Right lobe of liver (tissue), 4 donors: ENCODE measurements at regions not wholly inside any gene's neighbourhood (a gene's known extent, or its start where the extent isn't known, plus 50 kb on each side); places are given as distances from the start of the nearest gene placed in this dataset.

ENCODE experiments used
- CTCF ChIP-seq, 4 donors: fragments of 200-600 bp in 3 of 4; fragments of 450-650 bp in 1 of 4; IDR thresholded peaks; one replicate each; pipeline versions ENCODE4 v1.5.1 to v1.8.0; 2016 to 2022; ENCODE audit warnings: antibody characterized with exemption in 4 of 4, mild to moderate bottlenecking in 2 of 4
- POLR2A ChIP-seq: fragments of 450-650 bp; IDR thresholded peaks from one replicate; pipeline ENCODE4 v1.6.1; 2017; ENCODE audit warnings: antibody characterized with exemption, mild to moderate bottlenecking
- donor health status: DM: no; HTN: no; CAD: no.
- donor health status: DM: no; HTN: no; CAD: no.
- donor health status: DM: no; HTN: yes; CAD: no.

- no peak for TF ChIP-seq POLR2A
- TF ChIP-seq CTCF (IDR thresholded peaks at IDR 0.05) = no peak
These were observed 381.3 kb upstream of the SLC24A2 start for GRCh38 chr9:20170122-20170521.
